ENCODE measurements at regions not wholly inside any gene's neighbourhood (a gene's known extent, or its start where the extent isn't known, plus 50 kb on each side); places are given as distances from the start of the nearest gene placed in this dataset.

- DNase-seq (ENCODE audit: low read depth) = peak; percentile 28
- TF ChIP-seq CTCF (conservative IDR thresholded peaks at IDR 0.05; ENCODE audit: low read length) = no peak
Measured at GRCh38 chr9:108618906-108619550, 236.8 kb downstream of the ACTL7B start.

GRCh38 chr9:108617676-108618075 lies 238.1 kb downstream of the ACTL7B start:
- H3K4me3 ChIP-seq (ENCODE audit: low read length) = no peak overlapping the region
- no peak for DNase-seq (ENCODE audit: low read depth)
- TF ChIP-seq CTCF (conservative IDR thresholded peaks at IDR 0.05; ENCODE audit: low read length) = no peak

More at GRCh38 chr9:108618906-108619550, 236.8 kb downstream of the ACTL7B start:
- no peak overlapping the region for H3K4me3 ChIP-seq (ENCODE audit: low read length)

GRCh38 chr9:108615152-108615551 lies 240.6 kb downstream of the ACTL7B start:
- DNase-seq (ENCODE audit: low read depth) = no peak
- TF ChIP-seq CTCF (conservative IDR thresholded peaks at IDR 0.05; ENCODE audit: low read length) = no peak
- no peak overlapping the region for H3K4me3 ChIP-seq (ENCODE audit: low read length)

GRCh38 chr9:108612513-108612912 lies 243.3 kb downstream of the ACTL7B start:
- H3K4me3 ChIP-seq (ENCODE audit: low read length) = no peak overlapping the region
- no peak for DNase-seq (ENCODE audit: low read depth)
- no peak for TF ChIP-seq CTCF (conservative IDR thresholded peaks at IDR 0.05; ENCODE audit: low read length)

- TF ChIP-seq CTCF (conservative IDR thresholded peaks at IDR 0.05; ENCODE audit: low read length) = no peak
- DNase-seq (ENCODE audit: low read depth) = no peak
- no peak overlapping the region for H3K4me3 ChIP-seq (ENCODE audit: low read length)
Measured at GRCh38 chr9:108609897-108610253, 245.9 kb downstream of the ACTL7B start.

- H3K4me3 ChIP-seq (ENCODE audit: low read length) = no peak overlapping the region
- TF ChIP-seq CTCF (conservative IDR thresholded peaks at IDR 0.05; ENCODE audit: low read length) = no peak
Measured at GRCh38 chr9:108609227-108609896, 246.4 kb downstream of the ACTL7B start.

GRCh38 chr9:108607607-108608006 lies 248.2 kb downstream of the ACTL7B start:
- no peak overlapping the region for H3K4me3 ChIP-seq (ENCODE audit: low read length)
- no peak for TF ChIP-seq CTCF (conservative IDR thresholded peaks at IDR 0.05; ENCODE audit: low read length)
- DNase-seq (ENCODE audit: low read depth) = no peak

More at GRCh38 chr9:108609227-108609896, 246.4 kb downstream of the ACTL7B start:
- DNase-seq (ENCODE audit: low read depth) = peak; percentile 59

All from AG10803 (cell line).